T1000 (cell line): ENCODE measurements at regions not wholly inside any gene's neighbourhood (a gene's known extent, or its start where the extent isn't known, plus 50 kb on each side); places are given as distances from the start of the nearest gene placed in this dataset.
"Not testable (repeated sequence)": the region's sequence is repeated elsewhere in the genome, so short reads cannot be mapped to it uniquely, and the experiment has no call there.

Experiments used
- DNase-seq: peaks from one replicate; lab custom pipeline; 2025; ENCODE audit warnings: mixed read lengths; lab: John Stamatoyannopoulos, UW

DNA sequence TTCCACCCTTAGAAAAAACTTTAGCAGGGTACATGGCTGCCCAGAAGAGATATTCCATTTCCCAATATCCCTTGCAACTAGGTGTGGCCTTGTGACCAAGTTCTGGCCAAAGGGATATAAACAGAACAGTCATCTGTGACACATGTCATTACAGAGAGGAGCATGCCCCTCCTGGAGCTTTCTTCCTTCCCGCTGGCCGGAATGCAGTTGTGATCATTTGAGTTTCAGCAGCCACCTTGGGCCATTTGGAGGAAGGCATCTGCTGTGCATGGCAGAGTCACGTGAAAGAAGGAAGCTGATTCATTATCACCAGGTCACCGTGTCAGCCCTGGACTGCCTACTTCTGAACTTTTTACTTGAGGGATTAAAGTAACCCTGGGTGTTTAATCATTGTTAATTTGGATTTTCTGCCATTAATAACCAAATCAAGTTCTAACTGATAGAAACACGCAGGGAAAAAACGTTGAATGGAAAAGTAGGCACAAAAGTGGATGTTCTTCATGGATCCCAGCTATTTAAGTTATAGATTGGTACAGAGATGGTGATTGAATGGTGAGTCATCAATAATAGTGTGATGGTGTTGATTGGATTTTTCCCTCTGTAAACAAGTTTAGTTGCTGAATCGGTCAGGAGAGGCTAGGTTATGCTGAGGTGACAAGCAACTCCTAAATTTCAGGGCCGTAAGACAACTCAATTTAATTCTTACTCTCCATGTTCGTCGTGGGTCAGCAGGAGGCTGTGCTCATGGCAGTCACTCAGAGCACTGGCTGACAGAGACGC is 80.7 kb upstream of the CCDC167 start:
- DNase-seq: no peak

DNA sequence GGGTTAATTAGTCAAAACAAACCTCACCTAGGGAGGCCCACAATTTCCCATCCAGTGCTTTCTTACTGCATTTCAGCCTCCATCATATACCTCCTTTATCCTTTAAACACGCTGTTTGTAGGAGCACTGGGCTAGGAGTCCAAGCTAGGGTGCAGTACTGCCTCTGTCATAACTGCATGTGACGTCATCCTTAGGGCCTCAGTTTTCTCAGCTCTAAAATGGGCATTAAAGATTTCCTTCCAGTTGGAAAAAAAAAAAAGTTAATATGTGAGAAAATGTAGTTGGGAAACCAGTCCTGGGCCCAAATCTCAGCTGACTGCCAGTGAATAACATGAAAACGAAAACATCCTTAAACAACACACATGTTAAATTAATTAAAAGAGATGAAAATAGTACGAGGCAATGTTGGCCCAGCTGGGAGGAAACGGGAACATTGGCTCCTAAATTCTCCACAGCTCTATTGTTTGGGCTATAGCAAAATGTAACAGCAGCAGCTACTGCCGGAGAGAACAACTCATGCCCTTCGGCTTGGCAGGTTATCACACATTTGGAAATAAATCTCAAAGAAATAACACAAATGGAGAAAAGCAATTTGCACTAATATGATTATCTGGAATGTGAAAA is 79.9 kb upstream of the CCDC167 start:
- DNase-seq: no peak

DNA sequence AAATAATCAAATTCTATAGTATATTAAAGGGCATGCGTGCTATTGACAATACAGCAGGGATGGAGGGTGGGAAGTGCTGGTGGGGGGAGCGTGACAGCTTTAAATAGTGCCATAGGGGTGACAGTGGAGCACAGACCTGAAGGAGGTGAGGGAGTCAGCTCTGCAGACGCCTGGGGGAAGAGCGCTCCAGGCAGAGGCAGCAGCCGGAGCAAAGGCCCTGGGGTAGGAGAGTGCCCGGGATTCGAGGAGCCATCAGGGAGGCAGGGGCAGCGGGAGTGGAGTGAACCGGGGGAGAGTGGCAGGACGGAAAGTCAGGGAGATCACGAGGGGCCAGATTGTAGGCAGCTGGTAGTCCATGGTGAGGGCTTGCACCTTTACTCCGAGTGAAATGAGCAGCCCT is 78.4 kb upstream of the CCDC167 start:
- no peak for DNase-seq

DNA sequence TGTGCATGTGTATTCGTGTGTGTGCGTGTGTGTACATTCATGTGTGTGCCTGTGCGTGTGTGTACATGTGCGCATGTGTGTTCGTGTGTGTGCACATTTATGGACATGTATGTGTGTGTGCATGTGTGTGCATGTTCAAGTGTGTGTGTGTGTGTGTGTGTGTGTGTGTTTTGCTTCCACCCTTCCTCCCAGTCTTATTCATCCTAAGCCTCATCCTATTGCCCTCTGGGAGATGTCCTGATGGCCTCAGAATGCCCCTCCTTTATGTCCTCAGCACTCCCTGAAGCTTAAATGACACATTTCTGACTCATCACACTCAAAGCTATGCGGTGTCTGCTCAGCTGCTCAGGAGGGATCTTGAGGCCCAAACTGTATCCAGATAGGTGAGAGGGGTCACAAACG is 76.6 kb upstream of the CCDC167 start:
- peak; percentile 61 for DNase-seq

DNA sequence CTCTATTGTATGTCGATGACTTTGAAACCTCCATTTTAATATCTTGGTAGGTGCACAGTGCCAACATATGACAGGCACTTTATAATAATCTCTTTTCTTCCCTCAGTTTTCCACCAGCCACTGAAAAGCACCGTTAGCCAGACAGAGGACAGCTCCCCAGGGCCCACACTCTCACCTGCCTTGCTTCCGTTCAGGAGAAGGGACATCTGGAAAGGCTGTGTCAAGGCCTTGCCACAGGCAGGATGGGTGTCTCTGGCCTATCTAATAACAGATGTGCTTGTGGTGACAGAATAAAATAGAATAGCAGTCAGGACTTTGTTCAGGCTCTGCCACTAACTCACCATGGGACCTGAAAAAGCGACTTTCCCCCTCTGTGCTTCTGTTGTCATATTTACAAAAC is 75.5 kb upstream of the CCDC167 start:
- DNase-seq: no peak

DNA sequence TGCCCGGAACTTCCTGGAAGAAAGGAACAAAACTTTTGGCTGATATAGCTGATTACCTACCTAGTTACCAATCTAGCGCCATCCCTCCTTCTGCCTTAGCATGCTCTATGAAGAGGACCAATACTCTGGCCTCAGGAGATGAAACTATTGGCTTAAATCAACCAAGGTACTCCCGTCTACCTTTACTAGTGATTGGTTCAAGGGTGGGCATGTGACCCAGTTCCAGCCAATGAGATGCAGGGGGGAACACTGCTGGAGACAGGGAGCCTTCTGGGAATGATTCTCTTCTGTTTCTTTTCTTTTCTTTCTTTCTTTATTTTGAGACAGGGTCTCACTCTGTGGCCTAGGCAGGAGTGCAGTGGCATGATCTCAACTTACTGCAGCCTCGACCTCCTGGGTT is 72.6 kb upstream of the CCDC167 start:
- DNase-seq: no peak

DNA sequence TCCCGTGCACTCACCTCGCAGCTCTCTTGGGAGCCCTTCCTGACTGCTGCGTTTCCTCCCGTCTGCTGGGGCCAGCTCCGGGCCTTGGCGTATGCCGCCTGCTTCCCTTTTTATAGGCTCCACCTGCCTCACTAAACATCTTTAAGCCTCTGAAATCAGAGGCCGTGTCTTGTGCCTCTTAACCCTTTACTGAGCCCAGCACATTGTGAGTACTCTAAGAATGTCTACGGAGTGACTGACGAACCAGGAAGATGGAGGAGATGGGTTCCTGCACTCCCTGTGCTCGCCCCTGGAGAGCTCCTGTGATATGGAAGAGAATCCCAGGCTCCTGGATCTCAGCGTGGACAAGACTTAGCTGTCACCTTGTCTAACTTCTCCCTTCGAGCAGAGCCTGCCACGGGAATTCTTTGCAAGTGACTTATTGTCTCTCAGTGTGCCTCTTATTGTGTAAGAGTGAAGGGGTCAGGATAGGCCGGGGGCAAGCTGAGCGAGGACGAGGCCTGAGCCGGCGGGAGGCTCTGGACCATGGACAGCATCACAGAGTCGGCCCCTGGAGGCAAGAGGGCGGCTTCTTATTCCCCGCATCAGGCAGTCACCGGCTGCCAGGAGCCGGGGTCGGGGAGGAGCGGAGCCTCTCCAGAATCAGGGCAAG is 70.9 kb upstream of the CCDC167 start:
- DNase-seq: no peak

DNA sequence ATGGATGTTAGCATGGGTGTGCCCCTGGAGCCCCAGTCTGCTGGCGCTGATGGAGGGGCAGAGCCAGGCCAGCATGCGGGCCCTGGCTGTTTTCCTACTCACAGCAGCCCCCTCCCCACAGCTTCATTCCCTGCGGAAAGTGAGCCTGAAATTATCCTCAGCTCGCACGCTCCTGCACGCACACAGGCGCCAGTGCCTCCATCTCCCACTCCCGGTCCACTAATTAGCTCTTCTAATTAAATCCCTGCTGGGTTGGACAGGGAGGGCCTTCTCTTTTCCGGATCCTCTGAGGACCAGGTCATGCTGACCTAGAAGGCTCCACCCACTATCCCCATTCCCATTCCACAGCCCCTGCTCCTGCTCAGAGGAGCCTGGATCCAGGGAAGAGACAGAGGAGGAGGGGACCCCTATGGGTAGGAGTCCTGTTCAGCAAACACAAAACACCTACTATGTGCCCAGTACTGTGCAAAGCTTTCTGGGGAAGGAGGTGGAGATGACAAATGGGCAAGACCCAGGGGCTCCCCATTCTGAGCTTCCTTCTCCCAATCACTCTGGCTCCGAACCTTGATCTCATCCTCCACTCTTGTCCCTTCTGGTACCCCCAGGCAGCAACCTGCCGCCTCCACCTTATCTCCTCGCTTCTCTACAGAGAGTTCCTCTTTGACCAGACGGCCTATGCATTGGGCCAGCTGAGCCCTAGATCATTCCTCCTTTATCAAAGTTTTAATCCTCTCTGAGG is 70.2 kb upstream of the CCDC167 start:
- DNase-seq: no peak

DNA sequence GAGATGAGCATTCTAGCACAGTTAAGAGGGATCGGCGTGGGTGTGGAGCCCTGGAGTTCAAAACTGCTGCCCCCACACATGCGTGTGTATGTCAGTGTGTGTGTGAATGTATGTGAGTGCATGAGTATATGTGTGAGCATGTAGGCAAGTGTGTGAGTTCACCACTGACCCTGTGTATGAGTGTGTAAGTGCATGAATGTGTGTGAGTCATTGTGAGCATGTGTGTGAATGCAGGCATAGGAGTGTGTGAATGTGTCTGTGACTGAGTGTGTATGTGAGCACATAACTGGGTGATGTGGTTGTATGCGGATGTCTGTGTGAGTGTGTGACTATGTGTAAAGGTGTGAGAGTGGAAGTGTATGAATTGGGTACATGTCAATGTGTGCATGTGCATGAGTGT is 69.6 kb upstream of the CCDC167 start:
- DNase-seq: no peak

DNA sequence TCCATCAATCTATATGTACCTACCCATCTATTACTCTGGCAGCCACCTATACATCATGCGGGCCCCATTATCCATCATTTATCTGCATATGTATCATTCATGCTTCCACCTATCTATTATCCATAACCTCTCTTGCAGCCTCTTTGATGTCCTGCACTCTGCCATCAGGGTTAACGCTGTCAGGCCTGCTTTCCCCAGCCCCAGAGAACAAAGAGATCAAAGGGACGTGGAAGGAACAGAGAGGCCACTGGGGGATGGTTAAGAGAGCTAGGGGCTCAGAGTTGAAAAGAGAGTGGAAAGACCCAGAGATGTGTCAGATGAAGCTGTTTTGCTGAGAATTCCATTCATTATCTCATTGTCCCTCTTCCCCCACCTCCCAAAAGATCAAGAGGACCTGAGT is 67.3 kb upstream of the CCDC167 start:
- no peak for DNase-seq

DNA sequence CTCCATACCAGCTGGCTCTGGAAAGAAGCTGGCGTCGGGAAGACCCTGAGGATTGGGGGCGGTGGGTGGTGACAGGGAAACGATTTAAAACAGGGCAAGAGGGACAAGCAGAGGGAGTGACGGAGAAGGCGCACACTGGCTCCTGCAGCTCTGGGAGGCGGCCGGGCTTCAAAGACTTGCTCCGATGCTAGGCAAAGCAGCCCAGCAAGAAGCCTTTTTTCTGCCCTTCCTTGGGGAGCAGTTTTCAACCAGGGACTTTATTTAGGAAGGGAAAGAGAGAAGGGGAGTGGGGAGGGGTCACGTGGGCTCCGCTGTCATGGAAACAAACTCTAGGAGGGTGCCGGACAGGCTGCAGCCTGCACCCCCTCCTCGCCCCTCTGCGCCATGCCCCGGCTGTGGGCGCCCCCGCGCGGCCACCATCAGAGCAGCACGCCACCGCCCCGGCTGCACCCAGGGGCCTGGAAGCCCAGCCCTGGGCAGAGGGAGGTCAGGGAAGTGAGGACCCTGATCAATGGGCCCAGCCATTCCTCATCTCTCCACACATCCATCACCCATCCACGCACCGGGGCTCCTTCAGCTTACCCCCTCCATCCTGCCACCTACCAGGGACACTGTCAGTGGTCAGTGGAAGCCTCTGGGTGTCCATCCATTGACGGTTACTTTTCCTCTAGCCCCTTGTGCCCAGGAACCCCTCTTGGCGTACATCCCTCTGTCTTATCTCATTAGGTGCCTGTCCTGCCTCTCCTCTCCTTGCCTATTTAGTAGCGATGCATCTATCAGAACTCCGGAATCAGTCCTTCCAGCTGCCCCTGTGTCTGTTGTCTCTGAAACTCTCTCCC is 66.6 kb upstream of the CCDC167 start:
- DNase-seq: no peak

DNA sequence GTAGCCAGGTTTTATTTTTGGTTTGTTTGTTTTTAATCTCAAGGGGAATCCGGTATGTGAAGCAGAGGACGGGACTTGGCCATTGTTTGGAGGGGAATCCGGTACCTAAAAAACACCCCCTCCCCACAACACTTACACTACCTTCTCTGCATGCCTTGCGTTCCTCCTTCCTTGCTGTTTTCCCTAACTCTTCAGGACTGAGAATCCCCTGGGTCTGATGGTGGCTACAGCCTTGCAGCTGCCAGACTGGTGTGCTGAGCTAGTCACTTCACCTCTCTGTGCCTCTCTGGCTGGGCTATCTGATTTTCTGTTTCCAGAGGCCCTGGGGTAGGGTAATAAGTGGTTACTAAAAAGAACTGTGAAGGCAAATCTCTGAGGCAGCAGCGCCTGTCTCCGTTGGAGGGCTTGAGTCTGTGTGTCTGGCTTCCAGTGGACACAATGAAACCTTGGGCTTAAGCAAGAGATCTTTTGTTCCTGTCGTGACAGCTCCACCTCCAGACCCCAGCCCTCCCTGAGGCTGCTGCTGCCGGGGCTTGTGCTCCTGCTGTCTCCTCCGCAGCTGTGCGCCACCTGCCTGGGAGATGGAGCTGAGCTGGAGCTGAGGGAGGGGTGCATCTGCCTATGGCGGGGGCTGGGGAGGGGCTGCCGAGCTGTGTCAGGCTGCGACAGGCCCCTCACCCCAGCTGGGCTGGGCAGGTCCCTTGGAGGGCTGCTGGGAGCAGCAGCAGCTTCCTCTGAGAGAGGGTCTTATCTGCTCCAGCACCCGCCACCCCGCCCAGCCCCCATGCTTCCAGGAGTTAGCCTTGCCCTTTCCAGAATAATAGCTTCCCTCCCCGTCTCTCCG is 65.8 kb upstream of the CCDC167 start:
- DNase-seq: no peak

DNA sequence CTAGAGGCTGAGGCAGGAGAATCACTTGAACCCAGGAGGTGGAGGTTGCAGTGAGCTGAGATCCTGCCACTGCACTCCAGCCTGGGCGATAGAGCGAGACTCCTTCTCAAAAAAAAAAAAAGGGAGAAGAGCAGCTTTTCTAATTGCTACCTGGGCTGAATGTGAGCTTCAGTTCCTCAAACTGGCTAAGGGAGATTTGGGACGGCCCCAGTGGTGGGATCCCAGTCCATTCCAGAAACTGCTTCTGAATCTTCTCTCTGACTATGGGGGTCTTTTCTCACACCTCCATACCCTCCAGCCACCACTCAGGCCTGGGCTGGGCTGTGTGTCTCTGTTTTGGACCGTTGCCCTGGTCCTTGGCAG is 63.2 kb upstream of the CCDC167 start:
- not testable (repeated sequence) for DNase-seq

DNA sequence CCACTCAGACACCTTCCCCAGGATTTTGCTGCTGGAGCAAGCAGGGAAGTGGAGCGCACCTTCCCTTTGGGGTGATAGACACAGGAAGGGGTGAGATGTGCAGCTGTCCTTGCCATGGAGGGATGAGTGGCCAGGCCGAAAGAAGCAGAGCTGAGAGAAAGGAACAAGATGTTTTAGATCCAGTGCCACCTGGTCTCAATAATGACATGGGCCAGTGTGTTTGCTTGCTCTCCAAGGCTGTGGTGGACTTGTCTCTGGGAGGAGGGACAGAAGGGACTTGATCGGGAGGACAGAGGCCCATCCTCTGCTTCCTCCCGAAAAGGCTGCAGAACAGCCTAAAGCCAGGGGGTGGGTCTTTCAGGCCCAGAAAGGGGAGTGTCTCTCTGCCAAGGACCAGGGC is 61.7 kb upstream of the CCDC167 start:
- DNase-seq: no peak

DNA sequence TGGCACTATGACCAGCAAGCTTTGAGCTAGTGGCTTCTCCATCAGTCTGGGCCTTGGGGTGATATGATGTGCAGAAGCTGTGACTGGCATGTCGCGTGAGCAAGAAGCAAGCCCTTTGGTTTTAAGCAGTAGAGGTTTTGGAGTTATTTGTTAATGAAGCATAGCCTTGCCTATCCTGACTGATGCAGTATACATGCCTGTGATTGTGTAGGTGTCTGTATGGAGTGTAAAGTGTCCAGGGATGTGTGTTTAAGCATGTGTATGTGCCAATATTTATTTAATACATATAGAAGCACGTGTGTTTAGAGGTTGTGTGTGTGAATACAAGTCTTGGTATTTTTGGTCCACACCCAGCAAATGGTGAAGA is 61.0 kb upstream of the CCDC167 start:
- DNase-seq: no peak

DNA sequence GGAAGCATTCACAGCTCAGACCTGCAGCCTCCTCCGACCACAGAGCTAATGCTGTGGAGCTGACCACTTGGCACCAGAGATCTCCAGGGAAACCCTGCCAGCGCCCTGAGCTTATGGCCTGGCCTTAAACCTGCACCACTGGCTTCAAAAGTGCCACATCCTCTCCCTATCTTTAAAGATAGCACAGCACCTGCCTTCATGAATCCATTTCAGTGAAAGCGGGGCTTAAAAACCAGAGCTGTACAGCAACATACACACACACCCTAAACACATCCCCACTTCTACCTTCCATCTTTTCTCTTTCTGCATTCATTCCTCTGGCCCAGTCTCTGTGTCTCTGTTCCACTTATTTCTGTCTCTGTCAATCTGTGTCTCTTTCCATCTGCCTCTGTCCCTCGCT is 59.8 kb upstream of the CCDC167 start:
- DNase-seq: no peak

DNA sequence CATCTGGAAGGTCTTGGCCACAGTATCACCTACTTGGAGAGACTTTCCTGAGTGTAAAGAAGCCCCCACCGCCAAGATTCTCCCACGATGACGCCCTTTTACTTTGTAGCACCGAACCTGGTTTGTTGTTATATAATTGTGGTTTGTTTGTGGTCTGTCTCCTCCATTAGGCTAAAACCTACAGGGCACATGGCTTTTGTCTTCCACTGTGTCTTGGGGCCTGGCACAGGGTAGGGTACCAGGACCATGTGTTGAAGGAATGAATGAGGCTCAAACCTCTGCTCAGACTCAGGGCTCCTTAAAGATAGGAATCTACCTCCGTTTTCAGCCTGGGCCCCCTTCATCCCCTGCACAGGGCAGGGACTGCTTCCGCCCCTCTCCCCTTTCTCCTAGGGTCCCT is 59.4 kb upstream of the CCDC167 start:
- DNase-seq: no peak

DNA sequence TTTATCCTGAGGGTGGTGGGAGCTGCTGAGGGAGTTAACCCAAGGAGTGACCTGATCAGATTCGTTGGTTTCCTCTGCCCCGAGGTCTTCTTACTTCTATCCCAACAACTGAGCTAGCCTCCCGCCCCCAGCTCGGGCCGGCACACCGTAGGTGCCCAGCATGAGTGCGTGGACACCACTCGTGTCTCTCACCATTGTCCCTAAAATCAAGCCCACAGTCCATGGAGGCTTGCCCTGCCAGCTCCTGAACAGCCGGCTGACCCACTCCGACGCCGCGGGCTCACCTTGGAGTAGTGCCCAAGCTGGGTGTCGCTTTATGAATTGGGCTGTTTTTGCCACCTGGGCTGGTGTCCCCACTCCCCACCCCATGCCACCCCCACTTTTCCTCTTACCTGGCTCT is 59.0 kb upstream of the CCDC167 start:
- DNase-seq: no peak

DNA sequence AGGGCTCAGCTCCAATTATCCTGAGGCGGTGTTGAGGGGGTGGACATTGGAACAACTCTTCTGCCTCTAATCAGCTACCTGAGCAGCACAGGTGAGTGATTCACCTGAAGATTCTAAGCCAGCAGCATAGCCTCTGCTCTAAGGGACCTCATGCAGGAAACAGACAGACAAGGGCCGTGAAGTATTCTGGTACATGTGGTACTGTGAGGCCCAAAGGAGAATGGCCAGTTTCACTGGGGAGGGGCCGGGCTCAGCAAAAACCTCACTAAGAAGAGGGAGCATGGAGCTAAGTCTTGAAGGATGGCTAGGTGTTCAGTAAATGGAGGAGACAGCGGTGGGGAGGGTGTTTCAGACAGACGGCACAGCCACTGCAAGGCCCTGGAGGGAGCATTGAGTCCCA is 58.5 kb upstream of the CCDC167 start:
- no peak for DNase-seq

DNA sequence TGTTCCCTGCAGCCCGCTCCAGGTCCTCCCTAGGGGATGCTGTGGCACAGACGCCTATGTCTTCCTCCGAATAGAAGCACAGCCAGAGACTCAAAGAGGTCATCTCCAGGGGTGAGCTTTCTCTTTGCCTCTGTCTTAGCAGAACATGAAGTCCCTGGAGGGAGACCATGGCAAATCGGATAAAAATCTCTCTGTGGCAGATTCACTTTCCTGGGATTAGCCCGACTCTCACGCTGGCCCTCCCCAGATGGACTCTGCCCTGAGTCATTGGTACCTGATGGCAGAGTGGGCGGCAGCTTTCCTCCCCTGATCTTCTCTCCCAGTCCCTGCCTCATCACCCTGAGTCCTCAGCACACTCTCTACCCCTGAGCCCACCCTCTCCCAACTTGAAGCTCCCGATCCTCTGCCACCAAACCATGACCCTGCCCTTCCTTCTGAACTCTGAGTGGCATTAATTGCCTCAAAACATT is 58.0 kb upstream of the CCDC167 start:
- no peak for DNase-seq
